ENCODE measurements at regions not wholly inside any gene's neighbourhood (a gene's known extent, or its start where the extent isn't known, plus 50 kb on each side); places are given as distances from the start of the nearest gene placed in this dataset.

DNA sequence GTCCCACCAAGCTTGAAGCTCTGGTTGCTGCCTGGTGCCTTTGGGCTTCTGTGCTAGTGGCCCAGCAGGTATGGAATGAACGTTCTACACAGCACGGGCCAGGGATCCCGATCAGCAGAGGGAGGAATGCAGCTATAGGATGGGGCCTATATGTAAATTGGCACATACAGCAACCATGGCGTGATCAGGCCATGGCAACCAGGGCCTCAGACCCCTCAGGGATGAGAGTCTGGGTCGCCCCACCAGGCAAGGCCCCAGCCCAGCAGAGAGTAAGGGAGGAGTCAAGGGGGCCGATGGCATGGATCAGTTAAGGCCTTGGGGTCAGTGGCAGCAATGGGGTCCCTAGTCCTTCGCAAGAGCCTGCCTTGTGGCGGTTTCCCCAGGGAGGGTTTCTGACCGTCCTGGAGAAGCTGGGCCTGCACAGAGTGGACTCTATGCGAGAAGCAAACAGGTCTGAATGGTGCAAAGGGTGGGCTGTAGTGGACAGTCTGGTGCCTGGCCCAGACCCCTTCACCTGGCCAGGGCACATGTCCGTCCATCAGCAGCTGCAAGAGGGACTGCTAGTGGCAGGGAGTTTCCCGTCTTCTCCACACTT is 98.2 kb upstream of the SLC22A11 start:
- no peak overlapping the region for H3K4me3 ChIP-seq (ENCODE audit: low read length)
- no peak for DNase-seq (ENCODE audit: low read depth)
- TF ChIP-seq, protein P1, sequence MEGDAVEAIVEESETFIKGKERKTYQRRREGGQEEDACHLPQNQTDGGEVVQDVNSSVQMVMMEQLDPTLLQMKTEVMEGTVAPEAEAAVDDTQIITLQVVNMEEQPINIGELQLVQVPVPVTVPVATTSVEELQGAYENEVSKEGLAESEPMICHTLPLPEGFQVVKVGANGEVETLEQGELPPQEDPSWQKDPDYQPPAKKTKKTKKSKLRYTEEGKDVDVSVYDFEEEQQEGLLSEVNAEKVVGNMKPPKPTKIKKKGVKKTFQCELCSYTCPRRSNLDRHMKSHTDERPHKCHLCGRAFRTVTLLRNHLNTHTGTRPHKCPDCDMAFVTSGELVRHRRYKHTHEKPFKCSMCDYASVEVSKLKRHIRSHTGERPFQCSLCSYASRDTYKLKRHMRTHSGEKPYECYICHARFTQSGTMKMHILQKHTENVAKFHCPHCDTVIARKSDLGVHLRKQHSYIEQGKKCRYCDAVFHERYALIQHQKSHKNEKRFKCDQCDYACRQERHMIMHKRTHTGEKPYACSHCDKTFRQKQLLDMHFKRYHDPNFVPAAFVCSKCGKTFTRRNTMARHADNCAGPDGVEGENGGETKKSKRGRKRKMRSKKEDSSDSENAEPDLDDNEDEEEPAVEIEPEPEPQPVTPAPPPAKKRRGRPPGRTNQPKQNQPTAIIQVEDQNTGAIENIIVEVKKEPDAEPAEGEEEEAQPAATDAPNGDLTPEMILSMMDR (IDR thresholded peaks at IDR 0.05; ENCODE audit: insufficient read depth, low read depth, low read length, missing control alignments), result no peak

DNA sequence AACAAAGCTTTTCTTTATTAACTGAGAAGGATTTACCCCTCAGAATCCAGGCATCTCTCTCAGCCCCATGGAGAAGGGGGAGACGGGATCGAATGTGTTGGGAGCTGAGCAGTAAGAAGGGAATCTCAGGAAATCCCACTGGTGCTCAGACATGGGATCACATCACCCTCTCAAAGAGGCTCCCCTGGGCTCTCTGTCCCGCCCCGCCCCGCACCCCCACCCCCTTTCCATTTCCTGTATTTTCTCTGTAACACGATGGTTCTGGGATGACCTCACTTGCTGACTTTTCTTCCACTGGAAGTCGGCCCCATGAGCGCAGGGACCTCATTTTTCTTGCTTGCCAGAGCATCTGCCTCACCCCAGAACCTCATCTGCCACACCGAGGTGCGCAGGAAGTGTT is 96.7 kb upstream of the SLC22A11 start:
- DNase-seq (ENCODE audit: low read depth), result no peak
- TF ChIP-seq, protein P1 (IDR thresholded peaks at IDR 0.05; ENCODE audit: insufficient read depth, low read depth, low read length, missing control alignments), result no peak
- no peak overlapping the region for H3K4me3 ChIP-seq (ENCODE audit: low read length)

DNA sequence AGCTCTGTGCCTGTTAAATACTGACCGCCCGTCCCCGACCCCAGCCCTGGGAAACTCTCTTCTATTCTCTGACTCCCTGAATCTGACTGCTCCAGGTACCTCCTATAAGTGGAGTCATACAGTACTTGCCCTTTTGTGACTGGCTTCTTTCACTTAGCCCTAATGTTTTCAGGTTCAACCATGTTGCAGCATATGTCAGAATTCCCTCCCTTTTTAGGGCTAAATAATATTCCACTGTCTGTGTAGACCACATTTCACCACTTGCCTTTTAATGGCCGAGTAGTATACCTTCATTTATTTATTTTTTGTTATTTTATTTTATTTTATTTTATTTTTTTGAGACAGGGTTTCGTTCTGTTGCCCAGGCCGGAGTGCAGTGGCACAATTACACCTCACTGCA is 96.1 kb upstream of the SLC22A11 start:
- TF ChIP-seq, protein P1 (IDR thresholded peaks at IDR 0.05; ENCODE audit: insufficient read depth, low read depth, low read length, missing control alignments), result no peak
- no peak overlapping the region for H3K4me3 ChIP-seq (ENCODE audit: low read length)
- no peak for DNase-seq (ENCODE audit: low read depth)

DNA sequence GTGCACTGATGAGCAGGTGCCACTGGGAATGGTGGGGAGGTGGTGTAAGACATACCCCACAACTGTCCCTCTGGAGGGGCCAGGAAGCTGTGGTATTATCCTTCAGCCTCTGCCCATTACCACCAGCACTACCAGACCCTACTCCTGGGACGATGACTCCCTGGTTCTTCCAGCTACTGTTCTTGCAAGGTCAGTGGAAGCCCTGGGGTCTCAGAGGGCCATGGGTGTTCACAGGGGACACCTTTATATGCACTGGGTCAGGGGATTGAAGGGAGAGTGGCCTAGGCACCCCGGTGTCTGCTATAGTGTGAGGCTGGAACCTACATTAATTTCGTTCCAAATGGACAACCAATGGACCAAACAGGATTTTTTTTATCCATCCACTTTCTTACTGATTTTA is 94.7 kb upstream of the SLC22A11 start:
- TF ChIP-seq, protein P1 (IDR thresholded peaks at IDR 0.05; ENCODE audit: insufficient read depth, low read depth, low read length, missing control alignments), result no peak
- no peak overlapping the region for H3K4me3 ChIP-seq (ENCODE audit: low read length)
- no peak for DNase-seq (ENCODE audit: low read depth)

DNA sequence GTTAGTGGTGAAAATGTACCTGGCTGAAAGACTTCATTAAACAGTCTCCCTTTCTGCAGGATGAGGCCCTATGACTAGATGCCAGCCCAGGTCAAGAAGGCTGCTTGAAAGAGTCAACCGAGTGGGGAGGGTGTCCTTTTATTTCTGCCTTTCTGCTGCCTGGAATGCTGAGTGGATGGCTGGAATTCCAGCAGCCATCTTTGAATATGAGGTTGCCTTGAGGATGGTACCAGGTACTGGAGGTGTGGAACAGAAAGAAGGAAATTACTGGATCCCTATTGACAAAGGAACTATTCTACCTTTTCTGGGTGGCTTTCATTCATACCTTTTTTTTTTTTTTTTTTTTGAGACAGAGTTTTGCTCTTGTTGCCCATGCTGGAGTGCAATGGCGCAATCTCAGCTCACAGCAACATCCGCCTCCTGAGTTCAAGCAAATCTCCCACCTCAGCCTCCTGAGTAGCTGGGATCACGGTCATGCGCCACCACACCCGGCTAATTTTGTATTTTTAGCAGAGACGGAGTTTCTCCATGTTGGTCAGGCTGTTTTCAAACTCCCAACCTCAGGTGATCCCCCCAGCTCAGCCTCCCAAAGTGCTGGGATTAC is 89.5 kb upstream of the SLC22A11 start:
- TF ChIP-seq, protein P1 (IDR thresholded peaks at IDR 0.05; ENCODE audit: insufficient read depth, low read depth, low read length, missing control alignments), result no peak
- no peak overlapping the region for H3K4me3 ChIP-seq (ENCODE audit: low read length)
- DNase-seq (ENCODE audit: low read depth), result no peak

DNA sequence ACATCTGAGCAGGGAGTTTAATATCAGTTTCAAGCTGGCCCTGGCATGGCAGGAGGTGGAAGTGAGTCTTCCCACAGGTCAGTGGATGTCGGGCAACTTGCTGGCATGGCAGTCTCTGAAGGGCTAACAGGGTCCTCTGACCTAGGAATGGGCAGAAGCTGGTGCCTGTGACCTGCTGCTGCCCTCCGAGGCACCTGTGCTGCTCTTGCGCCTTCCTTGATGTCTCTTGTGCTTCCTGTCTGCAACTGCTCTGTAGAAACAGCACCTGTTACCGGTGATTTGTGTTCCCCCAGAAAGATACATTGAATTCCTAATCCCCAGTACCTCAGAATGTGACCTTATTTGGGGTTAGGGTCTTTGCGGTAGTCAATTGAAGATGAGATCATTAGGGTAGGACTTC is 86.5 kb upstream of the SLC22A11 start:
- TF ChIP-seq, protein P1 (IDR thresholded peaks at IDR 0.05; ENCODE audit: insufficient read depth, low read depth, low read length, missing control alignments), result no peak
- no peak for DNase-seq (ENCODE audit: low read depth)
- no peak overlapping the region for H3K4me3 ChIP-seq (ENCODE audit: low read length)

Data from epithelial cell of esophagus (primary cell).